ENCODE measurements at regions not wholly inside any gene's neighbourhood (a gene's known extent, or its start where the extent isn't known, plus 50 kb on each side); places are given as distances from the start of the nearest gene placed in this dataset.

DNA sequence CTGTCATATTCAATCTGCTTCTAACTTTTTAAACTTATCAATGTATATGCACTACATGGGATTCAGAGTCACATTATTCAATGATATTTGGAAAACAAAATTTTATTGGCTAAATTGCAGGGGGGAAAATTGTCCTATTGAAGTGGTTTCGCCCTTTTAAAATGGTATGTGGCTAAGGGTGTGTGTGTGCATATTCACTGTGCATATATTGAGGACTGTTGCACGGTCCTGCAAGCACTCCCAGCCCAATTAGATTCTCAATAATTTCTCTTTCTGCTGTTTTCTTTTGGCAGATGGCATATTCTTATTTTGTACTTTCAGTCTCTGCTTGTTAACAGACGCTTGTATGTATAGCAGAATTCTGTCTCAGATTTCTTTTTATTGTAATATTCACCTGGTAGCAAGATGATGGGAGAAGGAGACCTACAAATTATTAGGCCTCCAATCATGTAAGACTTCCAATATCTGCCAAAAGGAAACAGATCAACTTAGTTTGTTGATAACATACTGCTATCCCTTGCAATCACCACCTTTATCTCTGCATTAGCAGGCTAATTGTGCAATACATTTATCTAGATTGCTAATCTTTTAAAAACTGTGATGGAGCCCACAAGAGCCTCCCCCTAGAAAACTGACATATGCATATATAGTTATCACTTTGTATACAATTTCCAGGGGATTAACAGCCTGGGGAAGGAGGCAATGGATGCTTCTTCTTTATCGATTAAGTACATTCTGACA, 411.5 kb downstream of the PLK2 start:
- TF ChIP-seq, protein P1, sequence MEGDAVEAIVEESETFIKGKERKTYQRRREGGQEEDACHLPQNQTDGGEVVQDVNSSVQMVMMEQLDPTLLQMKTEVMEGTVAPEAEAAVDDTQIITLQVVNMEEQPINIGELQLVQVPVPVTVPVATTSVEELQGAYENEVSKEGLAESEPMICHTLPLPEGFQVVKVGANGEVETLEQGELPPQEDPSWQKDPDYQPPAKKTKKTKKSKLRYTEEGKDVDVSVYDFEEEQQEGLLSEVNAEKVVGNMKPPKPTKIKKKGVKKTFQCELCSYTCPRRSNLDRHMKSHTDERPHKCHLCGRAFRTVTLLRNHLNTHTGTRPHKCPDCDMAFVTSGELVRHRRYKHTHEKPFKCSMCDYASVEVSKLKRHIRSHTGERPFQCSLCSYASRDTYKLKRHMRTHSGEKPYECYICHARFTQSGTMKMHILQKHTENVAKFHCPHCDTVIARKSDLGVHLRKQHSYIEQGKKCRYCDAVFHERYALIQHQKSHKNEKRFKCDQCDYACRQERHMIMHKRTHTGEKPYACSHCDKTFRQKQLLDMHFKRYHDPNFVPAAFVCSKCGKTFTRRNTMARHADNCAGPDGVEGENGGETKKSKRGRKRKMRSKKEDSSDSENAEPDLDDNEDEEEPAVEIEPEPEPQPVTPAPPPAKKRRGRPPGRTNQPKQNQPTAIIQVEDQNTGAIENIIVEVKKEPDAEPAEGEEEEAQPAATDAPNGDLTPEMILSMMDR (IDR thresholded peaks at IDR 0.05): no peak
- TF ChIP-seq SIN3A (IDR thresholded peaks at IDR 0.05; ENCODE audit: borderline replicate concordance, insufficient read depth, low read depth, low read length) (no peak), POLR2AphosphoS5 (IDR thresholded peaks at IDR 0.05; ENCODE audit: low read depth, low read length) (no peak)
- TF ChIP-seq, protein P2, sequence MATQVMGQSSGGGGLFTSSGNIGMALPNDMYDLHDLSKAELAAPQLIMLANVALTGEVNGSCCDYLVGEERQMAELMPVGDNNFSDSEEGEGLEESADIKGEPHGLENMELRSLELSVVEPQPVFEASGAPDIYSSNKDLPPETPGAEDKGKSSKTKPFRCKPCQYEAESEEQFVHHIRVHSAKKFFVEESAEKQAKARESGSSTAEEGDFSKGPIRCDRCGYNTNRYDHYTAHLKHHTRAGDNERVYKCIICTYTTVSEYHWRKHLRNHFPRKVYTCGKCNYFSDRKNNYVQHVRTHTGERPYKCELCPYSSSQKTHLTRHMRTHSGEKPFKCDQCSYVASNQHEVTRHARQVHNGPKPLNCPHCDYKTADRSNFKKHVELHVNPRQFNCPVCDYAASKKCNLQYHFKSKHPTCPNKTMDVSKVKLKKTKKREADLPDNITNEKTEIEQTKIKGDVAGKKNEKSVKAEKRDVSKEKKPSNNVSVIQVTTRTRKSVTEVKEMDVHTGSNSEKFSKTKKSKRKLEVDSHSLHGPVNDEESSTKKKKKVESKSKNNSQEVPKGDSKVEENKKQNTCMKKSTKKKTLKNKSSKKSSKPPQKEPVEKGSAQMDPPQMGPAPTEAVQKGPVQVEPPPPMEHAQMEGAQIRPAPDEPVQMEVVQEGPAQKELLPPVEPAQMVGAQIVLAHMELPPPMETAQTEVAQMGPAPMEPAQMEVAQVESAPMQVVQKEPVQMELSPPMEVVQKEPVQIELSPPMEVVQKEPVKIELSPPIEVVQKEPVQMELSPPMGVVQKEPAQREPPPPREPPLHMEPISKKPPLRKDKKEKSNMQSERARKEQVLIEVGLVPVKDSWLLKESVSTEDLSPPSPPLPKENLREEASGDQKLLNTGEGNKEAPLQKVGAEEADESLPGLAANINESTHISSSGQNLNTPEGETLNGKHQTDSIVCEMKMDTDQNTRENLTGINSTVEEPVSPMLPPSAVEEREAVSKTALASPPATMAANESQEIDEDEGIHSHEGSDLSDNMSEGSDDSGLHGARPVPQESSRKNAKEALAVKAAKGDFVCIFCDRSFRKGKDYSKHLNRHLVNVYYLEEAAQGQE (IDR thresholded peaks at IDR 0.05; ENCODE audit: insufficient read depth in 1 of 2, low read depth in 2 of 2, low read length in 1 of 2): no peak

All from Panc1 (cell line).